Loucy (cell line): ENCODE measurements at regions not wholly inside any gene's neighbourhood (a gene's known extent, or its start where the extent isn't known, plus 50 kb on each side); places are given as distances from the start of the nearest gene placed in this dataset.

Experiments
- H2AFZ ChIP-seq: fragments of 200-600 bp; sonication (generic); 2 replicates; pipeline ENCODE4 v1.6.0; 2016; ENCODE audit warnings: antibody characterized with exemption, mild to moderate bottlenecking, low read length, moderate library complexity
- H3F3A ChIP-seq: fragments of 200-600 bp; 2 replicates; pipeline ENCODE4 v1.6.0; 2016; ENCODE audit warnings: antibody characterized with exemption, low read depth, mild to moderate bottlenecking
- H3K27me3 ChIP-seq: fragments of 200-600 bp; sonication (generic); 2 replicates; pipeline ENCODE4 v1.6.1; 2014; ENCODE audit warnings: low read length, mild to moderate bottlenecking; ENCODE audit not compliant: insufficient read depth, poor library complexity, severe bottlenecking
- H3K36me3 ChIP-seq: fragments of 200-600 bp; sonication (generic); 2 replicates; pipeline ENCODE4 v1.6.1; 2016; ENCODE audit warnings: low read length; ENCODE audit not compliant: insufficient read depth
- H3K4me1 ChIP-seq: fragments of 200-600 bp; sonication (generic); 2 replicates; pipeline ENCODE4 v1.5.1; 2014; ENCODE audit warnings: low read length, mild to moderate bottlenecking; ENCODE audit not compliant: insufficient read depth, poor library complexity, severe bottlenecking
- H3K4me2 ChIP-seq: fragments of 200-600 bp; sonication (generic); 2 replicates; pipeline ENCODE4 v1.6.0; 2014; ENCODE audit warnings: antibody characterized with exemption, low read length, low read depth, mild to moderate bottlenecking; ENCODE audit not compliant: poor library complexity, severe bottlenecking
- H3K4me3 ChIP-seq: fragments of 200-600 bp; sonication (generic); 2 replicates; pipeline ENCODE4 v1.5.1; 2014; ENCODE audit warnings: low read length, mild to moderate bottlenecking, mixed read lengths; ENCODE audit not compliant: poor library complexity, severe bottlenecking
- H3K79me2 ChIP-seq: fragments of 200-600 bp; sonication (generic); 2 replicates; pipeline ENCODE4 v1.6.1; 2014; ENCODE audit warnings: low read length; ENCODE audit not compliant: insufficient read depth
- H3K9ac ChIP-seq: fragments of 200-600 bp; sonication (generic); 2 replicates; pipeline ENCODE4 v1.6.0; 2014; ENCODE audit warnings: mild to moderate bottlenecking, low read depth, low read length, moderate library complexity; ENCODE audit not compliant: poor library complexity, severe bottlenecking
- H3K9me2 ChIP-seq: fragments of 200-600 bp; sonication (generic); replicated peaks from 2 replicates; pipeline ENCODE4 v1.6.1; 2016; ENCODE audit warnings: low read depth, low read length, mixed read lengths
- H3K9me3 ChIP-seq: fragments of 200-600 bp; sonication (generic); 2 replicates; pipeline ENCODE4 v1.6.1; 2014; ENCODE audit warnings: mild to moderate bottlenecking, antibody characterized with exemption, low read length, low read depth; ENCODE audit not compliant: insufficient read depth
- H4K20me1 ChIP-seq: fragments of 200-600 bp; sonication (generic); 2 replicates; pipeline ENCODE4 v1.6.0; 2014; ENCODE audit warnings: antibody characterized with exemption, low read length, mild to moderate bottlenecking; ENCODE audit not compliant: insufficient read depth, poor library complexity, severe bottlenecking
- CTCF ChIP-seq: fragments of 200-600 bp; sonication (generic); conservative IDR thresholded peaks from 2 replicates; pipeline ENCODE4 v1.5.1; 2014; ENCODE audit warnings: mild to moderate bottlenecking, antibody characterized with exemption, low read length
- EZH2phosphoT487 ChIP-seq: fragments of 200-600 bp; IDR thresholded peaks from 2 replicates; pipeline ENCODE4 v1.6.1; 2018; ENCODE audit warnings: antibody characterized with exemption, mild to moderate bottlenecking, moderate library complexity, borderline replicate concordance

- H3K27me3 ChIP-seq = no peaks in the 10 kb centered on the region
- H2AFZ ChIP-seq = no peak overlapping the region
- no peaks in the 10 kb centered on the region for H3K4me1 ChIP-seq
- no peaks in the 10 kb centered on the region for H3K9me2 ChIP-seq
- H3K4me2 ChIP-seq = no peak overlapping the region
- H4K20me1 ChIP-seq = no peaks in the 10 kb centered on the region
- TF ChIP-seq CTCF (no peak), EZH2phosphoT487 (no peak)
- no peak overlapping the region for H3K9ac ChIP-seq
- no peaks in the 10 kb centered on the region for H3K9me3 ChIP-seq
- H3F3A ChIP-seq = no peaks in the 10 kb centered on the region
- H3K79me2 ChIP-seq = no peaks in the 10 kb centered on the region
- no peak overlapping the region for H3K4me3 ChIP-seq
- no peaks in the 10 kb centered on the region for H3K36me3 ChIP-seq
These were observed 108.9 kb upstream of the THBS1 start for GRCh38 chr15:39471785-39472574.

DNA sequence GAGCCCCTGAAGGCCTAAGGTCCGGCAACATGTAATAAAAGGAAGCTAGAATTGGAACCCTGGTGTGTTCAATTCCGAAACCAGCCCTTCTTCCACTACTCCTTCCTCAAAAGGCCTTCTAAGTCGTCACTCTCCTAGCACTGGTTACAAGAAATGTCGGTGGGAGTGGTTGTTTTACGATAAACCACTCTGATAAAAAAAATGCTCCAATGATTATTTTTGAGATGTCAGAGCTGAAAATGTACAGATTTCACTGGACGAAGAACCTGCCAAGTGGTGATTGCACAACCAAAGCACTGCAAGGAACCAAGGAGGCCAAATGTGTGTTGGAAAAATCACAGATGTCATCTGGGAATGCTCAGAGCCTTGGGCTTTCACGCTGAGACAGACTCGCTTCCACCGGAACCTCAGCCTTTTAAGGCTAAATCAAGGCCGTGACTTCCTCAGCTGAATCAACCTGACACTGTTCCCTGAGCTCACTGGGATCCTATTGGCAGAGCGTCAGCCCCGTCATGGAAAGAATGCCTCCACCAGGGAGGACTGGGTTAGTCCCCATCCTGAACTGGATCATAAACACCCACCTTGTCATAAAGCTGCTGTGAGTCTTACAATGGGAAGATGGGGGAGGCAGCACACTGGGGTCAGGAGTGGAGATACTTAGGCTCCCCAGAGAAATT is 108.1 kb upstream of the THBS1 start:
- no peak overlapping the region for H3K4me3 ChIP-seq
- H4K20me1 ChIP-seq = no peaks in the 10 kb centered on the region
- H3K9ac ChIP-seq = no peak overlapping the region
- no peak overlapping the region for H2AFZ ChIP-seq
- no peaks in the 10 kb centered on the region for H3K9me3 ChIP-seq
- H3K36me3 ChIP-seq = no peaks in the 10 kb centered on the region
- H3K9me2 ChIP-seq = no peaks in the 10 kb centered on the region
- no peaks in the 10 kb centered on the region for H3K79me2 ChIP-seq
- TF ChIP-seq EZH2phosphoT487 (no peak), CTCF (no peak)
- no peak overlapping the region for H3K4me2 ChIP-seq
- no peaks in the 10 kb centered on the region for H3F3A ChIP-seq
- no peaks in the 10 kb centered on the region for H3K27me3 ChIP-seq
- no peaks in the 10 kb centered on the region for H3K4me1 ChIP-seq

GRCh38 chr15:39473298-39473947 is 107.5 kb upstream of the THBS1 start:
- no peak for TF ChIP-seq EZH2phosphoT487
- TF ChIP-seq CTCF = no peak
- Histone ChIP-seq H3K36me3 (no peaks in the 10 kb centered on the region), H3K9me2 (no peaks in the 10 kb centered on the region), H3K9ac (no peak overlapping the region), H3F3A (no peaks in the 10 kb centered on the region), H3K79me2 (no peaks in the 10 kb centered on the region), H3K4me2 (no peak overlapping the region), H3K27me3 (no peaks in the 10 kb centered on the region), H3K4me1 (no peaks in the 10 kb centered on the region), H3K9me3 (no peaks in the 10 kb centered on the region), H3K4me3 (no peak overlapping the region), H2AFZ (no peak overlapping the region), H4K20me1 (no peaks in the 10 kb centered on the region)
